Mesendoderm (in vitro differentiated cells): ENCODE measurements at regions not wholly inside any gene's neighbourhood (a gene's known extent, or its start where the extent isn't known, plus 50 kb on each side); places are given as distances from the start of the nearest gene placed in this dataset.

Experiments
- DNase-seq: peaks from one replicate; pipeline ENCODE4 v3.0.0; 2013
- H2AK5ac ChIP-seq: 2 replicates; pipeline ENCODE4 v1.6.1; 2013; ENCODE audit warnings: low read length, inconsistent platforms
- H2BK120ac ChIP-seq: 2 replicates; pipeline ENCODE4 v1.6.1; 2013; ENCODE audit warnings: low read depth, mild to moderate bottlenecking, low read length, moderate library complexity, mixed read lengths
- H2BK15ac ChIP-seq: replicated peaks from 2 replicates; pipeline ENCODE4 v1.6.1; 2013; ENCODE audit warnings: low read depth, mild to moderate bottlenecking, moderate library complexity
- H2BK5ac ChIP-seq: 2 replicates; pipeline ENCODE4 v1.6.1; 2013; ENCODE audit warnings: low read length, inconsistent platforms
- H3K18ac ChIP-seq: 2 replicates; pipeline ENCODE4 v1.6.1; 2013; ENCODE audit warnings: mild to moderate bottlenecking, low read length, mixed read lengths
- H3K23ac ChIP-seq: one replicate; pipeline ENCODE4 v1.6.1; 2013; ENCODE audit warnings: low read length
- H3K27ac ChIP-seq: 2 replicates; pipeline ENCODE4 v1.5.1; 2013; ENCODE audit warnings: low read depth, mild to moderate bottlenecking, inconsistent platforms, low read length, moderate library complexity
- H3K27me3 ChIP-seq: 2 replicates; pipeline ENCODE4 v1.6.1; 2013; ENCODE audit warnings: low read length, control low read depth, mild to moderate bottlenecking, inconsistent platforms; ENCODE audit not compliant: insufficient read depth, poor library complexity
- H3K36me3 ChIP-seq: 2 replicates; pipeline ENCODE4 v1.6.1; 2013; ENCODE audit warnings: low read length, inconsistent platforms; ENCODE audit not compliant: control insufficient read depth, insufficient read depth
- H3K4ac ChIP-seq: one replicate; pipeline ENCODE4 v1.6.1; 2013; ENCODE audit warnings: low read depth, mild to moderate bottlenecking, low read length, moderate library complexity
- H3K4me1 ChIP-seq: 2 replicates; pipeline ENCODE4 v1.6.1; 2013; ENCODE audit warnings: low read depth, low read length, inconsistent platforms; ENCODE audit not compliant: control insufficient read depth
- H3K4me2 ChIP-seq: 2 replicates; pipeline ENCODE4 v1.6.1; 2013; ENCODE audit warnings: low read length
- H3K4me3 ChIP-seq: 2 replicates; pipeline ENCODE4 v1.5.1; 2013; ENCODE audit warnings: mild to moderate bottlenecking, low read length
- H3K56ac ChIP-seq: one replicate; pipeline ENCODE4 v1.6.1; 2013; ENCODE audit warnings: low read length
- H3K79me1 ChIP-seq: 2 replicates; pipeline ENCODE4 v1.6.1; 2013; ENCODE audit warnings: low read length, inconsistent platforms
- H3K79me2 ChIP-seq: 2 replicates; pipeline ENCODE4 v1.6.1; 2013; ENCODE audit warnings: mild to moderate bottlenecking, low read length; ENCODE audit not compliant: control insufficient read depth, insufficient read depth
- H3K9ac ChIP-seq: 2 replicates; pipeline ENCODE4 v1.6.1; 2013; ENCODE audit warnings: low read length, inconsistent platforms
- H4K5ac ChIP-seq: one replicate; pipeline ENCODE4 v1.6.1; 2013; ENCODE audit warnings: low read length
- H4K8ac ChIP-seq: one replicate; pipeline ENCODE4 v1.6.1; 2013; ENCODE audit warnings: low read depth, mild to moderate bottlenecking, control low read depth, low read length, moderate library complexity
- WGBS: extraction: QIAGEN DNeasy Blood & Tissue Kit; methylation state at CpG from one replicate; pipeline ENCODE4 v1.1.7; 2013; ENCODE audit warnings: low lambda C conversion rate, missing lambda C conversion rate; ENCODE audit not compliant: insufficient coverage; ENCODE audit errors: extremely low coverage; 5-methylcytosine and 5-hydroxymethylcytosine counted together

- no peaks in the 10 kb centered on the region for H3K36me3 ChIP-seq
- no peak overlapping the region for H3K23ac ChIP-seq
- no peak overlapping the region for H3K56ac ChIP-seq
- H4K5ac ChIP-seq = no peak overlapping the region
- whole genome bisulfite sequencing = no CpG with 5 or more reads among the region's 8 CpGs
- no peak overlapping the region for H2BK120ac ChIP-seq
- no peaks in the 10 kb centered on the region for H3K27me3 ChIP-seq
- H3K9ac ChIP-seq = no peak overlapping the region
- no peak overlapping the region for H3K4me2 ChIP-seq
- H3K79me2 ChIP-seq = no peaks in the 10 kb centered on the region
- no peak overlapping the region for H4K8ac ChIP-seq
- H2BK15ac ChIP-seq = no peak overlapping the region
- no peak overlapping the region for H2BK5ac ChIP-seq
- DNase-seq = no peak
- H3K18ac ChIP-seq = no peak overlapping the region
- H2AK5ac ChIP-seq = no peak overlapping the region
- H3K79me1 ChIP-seq = no peaks in the 10 kb centered on the region
- H3K27ac ChIP-seq = no peak overlapping the region
- no peak overlapping the region for H3K4ac ChIP-seq
- peaks cover 2% of the 10 kb centered on the region for H3K4me1 ChIP-seq
- no peak overlapping the region for H3K4me3 ChIP-seq
Observed at GRCh38 chr3:124264346-124264745, 272.4 kb upstream of the ROPN1 start.

- Histone ChIP-seq H2BK5ac (no peak overlapping the region), H3K56ac (no peak overlapping the region), H3K27ac (no peak overlapping the region), H3K18ac (no peak overlapping the region), H3K9ac (no peak overlapping the region), H3K36me3 (no peaks in the 10 kb centered on the region), H4K8ac (no peak overlapping the region), H3K79me1 (no peaks in the 10 kb centered on the region), H3K4ac (no peak overlapping the region), H2BK15ac (no peak overlapping the region), H3K4me2 (no peak overlapping the region), H2AK5ac (no peak overlapping the region), H3K4me1 (no peaks in the 10 kb centered on the region), H3K79me2 (no peaks in the 10 kb centered on the region), H3K27me3 (no peaks in the 10 kb centered on the region), H3K4me3 (no peak overlapping the region), H4K5ac (no peak overlapping the region), H3K23ac (no peak overlapping the region), H2BK120ac (no peak overlapping the region)
- no CpG with 5 or more reads among the region's 3 CpGs for WGBS
- DNase-seq = peak; percentile 59
Observed at GRCh38 chr3:124266487-124266886, 274.6 kb upstream of the ROPN1 start.

GRCh38 chr3:124267406-124267805 is 275.5 kb upstream of the ROPN1 start:
- H2BK15ac ChIP-seq = no peak overlapping the region
- H3K79me2 ChIP-seq = no peaks in the 10 kb centered on the region
- H3K27ac ChIP-seq = no peak overlapping the region
- H3K4me3 ChIP-seq = no peak overlapping the region
- H3K36me3 ChIP-seq = no peaks in the 10 kb centered on the region
- no peak overlapping the region for H4K8ac ChIP-seq
- no peaks in the 10 kb centered on the region for H3K79me1 ChIP-seq
- no peak overlapping the region for H3K18ac ChIP-seq
- H4K5ac ChIP-seq = no peak overlapping the region
- H3K9ac ChIP-seq = no peak overlapping the region
- H2BK5ac ChIP-seq = no peak overlapping the region
- H2AK5ac ChIP-seq = no peak overlapping the region
- DNase-seq = no peak
- no peaks in the 10 kb centered on the region for H3K4me1 ChIP-seq
- no peak overlapping the region for H3K4me2 ChIP-seq
- H3K56ac ChIP-seq = no peak overlapping the region
- no peaks in the 10 kb centered on the region for H3K27me3 ChIP-seq
- H3K4ac ChIP-seq = no peak overlapping the region
- H2BK120ac ChIP-seq = no peak overlapping the region
- no peak overlapping the region for H3K23ac ChIP-seq

DNA sequence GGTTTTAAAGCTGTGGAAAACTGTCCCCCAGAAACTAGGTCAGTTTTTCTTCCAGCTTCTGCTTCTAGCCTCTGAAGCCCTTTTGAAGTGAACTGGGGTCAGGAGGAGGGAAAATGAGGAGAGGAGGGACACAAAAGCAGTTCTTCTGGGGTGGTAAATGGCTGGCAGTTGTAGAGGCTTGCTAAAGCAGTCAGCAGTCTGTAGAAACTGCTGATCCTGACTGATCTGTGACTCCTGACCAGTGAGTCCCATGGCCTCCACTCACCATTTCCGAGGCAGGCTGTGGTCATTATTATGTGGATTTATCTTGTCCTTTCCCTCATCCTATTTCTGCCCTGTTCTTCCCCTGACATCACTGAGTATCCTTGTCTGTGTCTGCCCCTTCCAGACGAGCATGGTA is 276.4 kb upstream of the ROPN1 start:
- Histone ChIP-seq H4K8ac (no peak overlapping the region), H3K9ac (no peak overlapping the region), H3K4me1 (no peaks in the 10 kb centered on the region), H3K4me3 (no peak overlapping the region), H3K27me3 (no peaks in the 10 kb centered on the region), H3K4ac (no peak overlapping the region), H2BK15ac (no peak overlapping the region), H2BK120ac (no peak overlapping the region), H2BK5ac (no peak overlapping the region), H3K4me2 (no peak overlapping the region), H3K79me1 (no peaks in the 10 kb centered on the region), H4K5ac (no peak overlapping the region), H3K18ac (no peak overlapping the region), H3K56ac (no peak overlapping the region), H2AK5ac (no peak overlapping the region), H3K27ac (no peak overlapping the region), H3K23ac (no peak overlapping the region), H3K79me2 (no peaks in the 10 kb centered on the region), H3K36me3 (no peaks in the 10 kb centered on the region)
- no CpG with 5 or more reads among the region's 2 CpGs for WGBS
- no peak for DNase-seq

DNA sequence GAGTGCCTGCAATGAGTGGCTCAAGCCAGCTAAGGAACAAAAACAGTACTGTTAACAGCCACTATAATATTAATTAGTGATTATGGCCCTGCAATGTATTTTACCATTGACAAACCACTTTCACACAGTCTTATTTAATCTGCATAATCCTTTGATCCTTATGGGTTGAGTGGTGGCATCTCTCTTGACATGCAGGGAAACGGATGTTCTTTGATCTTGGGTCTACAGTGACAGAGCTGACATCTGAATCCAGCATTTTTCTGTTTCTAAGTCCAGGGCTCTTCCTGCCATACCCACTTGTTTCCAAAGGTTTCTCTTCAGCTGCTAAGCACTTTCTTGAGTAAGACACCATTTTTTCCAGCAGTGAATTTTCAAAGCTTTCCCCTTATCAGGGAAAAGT is 277.7 kb upstream of the ROPN1 start:
- Histone ChIP-seq H3K9ac (no peak overlapping the region), H4K5ac (no peak overlapping the region), H3K4me1 (no peaks in the 10 kb centered on the region), H3K36me3 (no peaks in the 10 kb centered on the region), H2BK120ac (no peak overlapping the region), H4K8ac (no peak overlapping the region), H2BK5ac (no peak overlapping the region), H3K4me3 (no peak overlapping the region), H3K27me3 (no peaks in the 10 kb centered on the region), H3K4ac (no peak overlapping the region), H3K79me2 (no peaks in the 10 kb centered on the region), H3K4me2 (no peak overlapping the region), H3K79me1 (no peaks in the 10 kb centered on the region), H2AK5ac (no peak overlapping the region), H3K27ac (no peak overlapping the region), H3K18ac (no peak overlapping the region), H3K56ac (no peak overlapping the region), H2BK15ac (no peak overlapping the region), H3K23ac (no peak overlapping the region)
- no CpG with 5 or more reads among the region's 1 CpG for WGBS
- DNase-seq = peak; percentile 33

- Histone ChIP-seq H3K27ac (no peak overlapping the region), H4K5ac (no peak overlapping the region), H3K79me1 (no peaks in the 10 kb centered on the region), H3K4me1 (no peaks in the 10 kb centered on the region), H3K4me2 (no peak overlapping the region), H2BK15ac (no peak overlapping the region), H3K79me2 (no peaks in the 10 kb centered on the region), H3K23ac (no peak overlapping the region), H3K18ac (no peak overlapping the region), H2AK5ac (no peak overlapping the region), H2BK5ac (no peak overlapping the region), H3K27me3 (no peaks in the 10 kb centered on the region), H3K4me3 (no peak overlapping the region), H3K56ac (no peak overlapping the region), H4K8ac (no peak overlapping the region), H3K4ac (no peak overlapping the region), H3K36me3 (no peaks in the 10 kb centered on the region), H2BK120ac (no peak overlapping the region), H3K9ac (no peak overlapping the region)
- WGBS = no CpG with 5 or more reads among the region's 6 CpGs
- DNase-seq = no peak
Observed at GRCh38 chr3:124272605-124273151, 280.8 kb upstream of the ROPN1 start.
